ENCODE measurements at regions not wholly inside any gene's neighbourhood (a gene's known extent, or its start where the extent isn't known, plus 50 kb on each side); places are given as distances from the start of the nearest gene placed in this dataset.

DNA sequence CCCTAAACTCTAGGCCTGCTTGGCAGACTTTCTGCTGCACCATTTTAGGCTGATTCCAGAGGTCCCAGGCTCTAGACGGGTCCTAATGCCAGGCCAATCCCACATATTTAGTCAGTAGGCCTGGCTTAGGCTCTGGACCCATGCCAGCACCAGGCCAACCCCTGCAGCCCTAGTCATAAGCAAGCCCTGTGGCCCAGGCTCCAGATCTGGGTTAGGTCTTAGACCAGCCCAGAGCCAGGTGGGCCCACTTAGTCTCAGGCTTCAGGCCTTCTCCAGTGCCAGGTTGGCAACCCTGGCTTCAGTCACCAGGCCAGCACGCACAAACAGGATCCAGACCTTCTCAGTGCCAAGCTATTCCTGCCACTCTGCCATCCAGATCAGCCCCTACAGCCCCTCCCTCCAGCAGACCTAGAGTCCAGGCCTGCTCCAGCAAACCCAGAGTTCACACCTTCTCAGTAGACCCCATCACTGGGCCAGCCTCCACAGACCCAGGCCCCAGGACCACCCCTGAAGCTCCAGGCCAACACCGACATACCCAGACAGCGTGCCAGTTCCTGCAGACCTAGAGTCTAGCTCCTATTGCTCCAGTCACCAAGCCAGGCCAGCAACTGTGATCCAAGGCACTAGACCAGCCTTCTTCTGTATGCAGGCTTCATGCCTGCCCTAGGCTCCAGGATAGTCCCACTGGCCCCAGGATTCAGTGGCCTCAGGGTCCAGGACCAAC, 467.6 kb downstream of the RWDD3 start:
- Histone ChIP-seq H3K27me3 (no peaks in the 10 kb centered on the region), H3K4me1 (no peaks in the 10 kb centered on the region), H3K36me3 (no peaks in the 10 kb centered on the region), H3K9me3 (peaks cover 5 to 22% of the 10 kb centered on the region in 2 donors), H3K4me3 (no peak overlapping the region), H3K27ac (no peak overlapping the region)
- intact Hi-C loops (cut with DNase I): no loop called here
- TF ChIP-seq, protein P1, sequence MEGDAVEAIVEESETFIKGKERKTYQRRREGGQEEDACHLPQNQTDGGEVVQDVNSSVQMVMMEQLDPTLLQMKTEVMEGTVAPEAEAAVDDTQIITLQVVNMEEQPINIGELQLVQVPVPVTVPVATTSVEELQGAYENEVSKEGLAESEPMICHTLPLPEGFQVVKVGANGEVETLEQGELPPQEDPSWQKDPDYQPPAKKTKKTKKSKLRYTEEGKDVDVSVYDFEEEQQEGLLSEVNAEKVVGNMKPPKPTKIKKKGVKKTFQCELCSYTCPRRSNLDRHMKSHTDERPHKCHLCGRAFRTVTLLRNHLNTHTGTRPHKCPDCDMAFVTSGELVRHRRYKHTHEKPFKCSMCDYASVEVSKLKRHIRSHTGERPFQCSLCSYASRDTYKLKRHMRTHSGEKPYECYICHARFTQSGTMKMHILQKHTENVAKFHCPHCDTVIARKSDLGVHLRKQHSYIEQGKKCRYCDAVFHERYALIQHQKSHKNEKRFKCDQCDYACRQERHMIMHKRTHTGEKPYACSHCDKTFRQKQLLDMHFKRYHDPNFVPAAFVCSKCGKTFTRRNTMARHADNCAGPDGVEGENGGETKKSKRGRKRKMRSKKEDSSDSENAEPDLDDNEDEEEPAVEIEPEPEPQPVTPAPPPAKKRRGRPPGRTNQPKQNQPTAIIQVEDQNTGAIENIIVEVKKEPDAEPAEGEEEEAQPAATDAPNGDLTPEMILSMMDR (IDR thresholded peaks at IDR 0.05): no peak
- no peak for DNase-seq (ENCODE audit: low spot score in 2 of 2)

DNA sequence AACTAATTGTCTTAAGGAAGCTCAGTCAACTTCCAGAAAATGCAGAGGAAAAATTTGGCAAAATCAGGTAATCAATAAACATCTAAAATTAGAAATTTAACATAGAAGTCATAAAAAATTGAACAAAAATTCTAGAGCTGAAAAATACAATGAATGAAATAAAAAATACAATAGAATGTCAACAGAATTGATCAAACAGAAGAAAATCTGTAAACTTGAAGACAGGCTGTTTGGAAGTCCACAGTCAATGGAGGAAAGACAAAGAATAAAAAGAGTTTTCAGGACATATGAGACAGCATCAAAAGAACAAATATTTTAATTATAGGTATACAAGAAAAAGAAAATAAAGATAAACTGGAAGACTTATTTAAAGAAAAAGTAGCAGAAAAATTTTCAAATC, 469.0 kb downstream of the RWDD3 start:
- Histone ChIP-seq H3K4me3 (no peak overlapping the region), H3K27ac (no peak overlapping the region), H3K9me3 (peaks cover 5 to 22% of the 10 kb centered on the region in 2 donors), H3K4me1 (no peaks in the 10 kb centered on the region), H3K27me3 (no peaks in the 10 kb centered on the region), H3K36me3 (no peaks in the 10 kb centered on the region)
- TF ChIP-seq, protein P1 (IDR thresholded peaks at IDR 0.05): no peak
- no peak for DNase-seq (ENCODE audit: low spot score in 2 of 2)
- intact Hi-C loops (cut with DNase I): no loop called here

DNA sequence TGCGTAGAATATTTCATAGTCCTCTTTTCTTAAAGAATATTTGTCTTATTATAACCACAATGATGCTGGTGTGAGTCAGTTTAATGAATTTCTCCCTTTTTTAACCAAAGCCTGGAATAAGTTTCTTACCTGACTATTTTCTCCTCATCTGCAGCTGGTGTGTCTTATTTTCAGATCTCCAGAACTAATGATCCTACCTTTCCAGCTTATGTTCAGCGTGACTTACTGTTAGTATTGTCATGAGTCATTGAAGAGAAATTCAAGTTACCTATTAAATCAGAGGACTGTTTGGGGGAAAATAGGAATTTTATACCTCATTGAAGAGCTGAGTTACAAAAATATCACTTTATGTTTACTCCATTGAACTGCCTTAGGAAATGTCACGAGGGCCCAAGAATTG, 482.1 kb downstream of the RWDD3 start:
- no peak overlapping the region for H3K4me3 ChIP-seq
- intact Hi-C loops (cut with DNase I): no loop called here
- no peaks in the 10 kb centered on the region for H3K27me3 ChIP-seq
- no peak for DNase-seq (ENCODE audit: low spot score in 2 of 2)
- H3K27ac ChIP-seq: no peak overlapping the region
- H3K4me1 ChIP-seq: no peaks in the 10 kb centered on the region
- TF ChIP-seq, protein P1 (IDR thresholded peaks at IDR 0.05): no peak
- H3K36me3 ChIP-seq: no peaks in the 10 kb centered on the region
- H3K9me3 ChIP-seq: no peaks in the 10 kb centered on the region

DNA sequence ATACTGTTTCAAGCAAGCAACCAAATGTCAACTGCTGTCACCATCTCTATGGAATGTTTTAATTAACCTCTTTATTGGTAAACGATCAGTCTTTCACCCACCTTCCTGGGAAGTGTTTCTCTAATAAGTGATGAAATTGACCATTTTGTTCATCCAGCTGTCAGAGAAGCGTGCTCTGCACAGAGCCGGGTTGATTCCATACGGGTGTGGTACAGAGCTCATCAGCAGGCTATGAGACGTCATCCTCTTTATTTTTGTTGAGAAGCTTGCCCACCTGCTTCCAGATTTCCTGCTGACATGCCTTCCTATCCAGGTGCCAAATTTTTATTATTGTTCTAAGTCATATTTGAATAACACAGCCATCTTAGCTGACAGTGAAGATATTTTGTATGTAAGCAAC, 482.5 kb downstream of the RWDD3 start:
- intact Hi-C loops (cut with DNase I): no loop called here
- no peaks in the 10 kb centered on the region for H3K36me3 ChIP-seq
- H3K4me1 ChIP-seq: no peaks in the 10 kb centered on the region
- no peak overlapping the region for H3K4me3 ChIP-seq
- H3K27ac ChIP-seq: no peak overlapping the region
- H3K9me3 ChIP-seq: no peaks in the 10 kb centered on the region
- no peak for DNase-seq (ENCODE audit: low spot score in 2 of 2)
- H3K27me3 ChIP-seq: no peaks in the 10 kb centered on the region
- TF ChIP-seq, protein P1 (IDR thresholded peaks at IDR 0.05): no peak

DNA sequence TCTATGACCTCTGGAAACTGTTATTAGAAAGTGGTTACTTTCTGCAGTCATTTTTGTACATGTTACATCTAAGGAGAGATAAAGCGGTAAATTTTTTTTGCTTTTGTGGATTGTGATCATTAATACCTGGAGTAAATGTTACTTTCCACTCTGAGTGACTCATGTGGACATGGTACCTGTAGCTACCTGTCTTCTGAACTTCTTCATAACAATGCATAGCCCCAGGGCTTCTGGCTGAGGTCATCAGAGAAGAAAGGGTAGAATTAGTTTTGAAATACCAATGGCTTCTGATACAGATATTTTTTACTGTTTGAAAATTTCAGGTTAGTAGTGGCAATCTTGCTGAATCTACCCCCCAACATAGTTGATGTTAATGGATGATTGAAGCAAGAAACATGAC, 489.3 kb downstream of the RWDD3 start:
- Histone ChIP-seq H3K27me3 (no peaks in the 10 kb centered on the region), H3K27ac (no peak overlapping the region), H3K4me3 (no peak overlapping the region), H3K4me1 (no peaks in the 10 kb centered on the region), H3K36me3 (no peaks in the 10 kb centered on the region), H3K9me3 (no peaks in the 10 kb centered on the region)
- intact Hi-C loops (cut with DNase I): no loop called here
- TF ChIP-seq, protein P1 (IDR thresholded peaks at IDR 0.05): no peak
- DNase-seq (ENCODE audit: low spot score in 2 of 2): no peak

DNA sequence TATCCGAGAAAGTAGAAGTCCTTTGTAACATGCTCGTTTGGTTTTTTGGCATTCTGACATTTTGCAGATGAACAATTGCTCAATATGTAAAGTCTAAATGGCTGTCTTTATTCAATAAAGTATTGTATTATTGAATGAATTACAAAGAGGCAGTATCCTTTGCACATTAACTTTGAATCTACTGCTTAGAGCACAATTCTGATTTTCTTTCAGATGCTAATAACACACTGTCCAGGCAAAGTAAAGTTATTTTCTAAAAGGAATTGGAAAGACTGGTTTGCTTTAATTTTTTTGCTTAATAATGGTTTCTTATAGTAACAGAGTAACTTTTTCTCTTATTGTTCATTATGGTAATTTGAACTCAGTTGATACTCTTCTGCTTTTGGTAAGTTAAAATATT, 494.8 kb downstream of the RWDD3 start:
- Histone ChIP-seq H3K9me3 (no peaks in the 10 kb centered on the region), H3K4me1 (no peaks in the 10 kb centered on the region), H3K27ac (no peak overlapping the region), H3K36me3 (no peaks in the 10 kb centered on the region), H3K4me3 (no peak overlapping the region), H3K27me3 (no peaks in the 10 kb centered on the region)
- no peak for DNase-seq (ENCODE audit: low spot score in 2 of 2)
- TF ChIP-seq, protein P1 (IDR thresholded peaks at IDR 0.05): no peak
- intact Hi-C loops (cut with DNase I): no loop called here
